ENCODE measurements at regions not wholly inside any gene's neighbourhood (a gene's known extent, or its start where the extent isn't known, plus 50 kb on each side); places are given as distances from the start of the nearest gene placed in this dataset.

DNA sequence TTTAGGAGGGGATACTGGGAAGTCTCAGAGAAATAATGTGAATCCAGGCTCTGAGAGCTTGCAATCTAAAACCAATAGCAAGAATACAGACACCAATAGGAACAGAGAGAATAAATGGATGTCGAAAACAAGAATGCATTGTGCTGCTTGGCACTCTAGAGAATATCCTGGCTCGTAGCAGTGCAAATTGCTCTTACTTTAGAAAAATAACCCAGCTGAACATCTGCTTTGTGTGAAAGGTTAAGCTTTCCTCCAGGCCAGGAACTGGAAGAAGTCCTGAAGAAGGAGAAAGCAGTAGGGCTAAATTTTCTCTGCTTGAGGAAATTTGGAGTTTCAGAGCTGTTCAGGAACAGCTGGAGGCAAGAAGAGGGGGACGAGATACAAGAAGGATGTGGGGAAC lies 382.3 kb downstream of the HHIPL2 start:
- DNase-seq = no peak

DNA sequence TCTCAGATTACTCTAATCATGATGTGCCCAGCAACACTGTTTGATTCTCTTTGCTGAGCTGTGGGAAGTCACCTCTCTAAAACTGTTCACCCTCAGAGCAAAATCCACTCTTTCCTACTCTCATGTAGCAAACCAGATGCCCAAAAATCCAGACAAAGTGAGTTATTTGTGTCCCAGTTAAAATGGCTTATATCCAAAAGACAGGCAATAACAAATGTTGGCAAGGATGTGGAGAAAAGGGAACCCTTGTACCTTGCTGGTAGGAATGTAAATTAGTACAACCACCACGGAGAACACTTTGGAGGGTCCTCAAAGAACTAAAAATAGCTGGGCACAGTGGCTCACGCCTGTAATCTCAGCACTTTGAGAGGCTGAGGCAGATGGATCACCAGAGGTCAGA lies 384.0 kb downstream of the HHIPL2 start:
- DNase-seq = no peak

- DNase-seq = no peak
These were observed 386.2 kb downstream of the HHIPL2 start for GRCh38 chr1:222161676-222162075.

DNA sequence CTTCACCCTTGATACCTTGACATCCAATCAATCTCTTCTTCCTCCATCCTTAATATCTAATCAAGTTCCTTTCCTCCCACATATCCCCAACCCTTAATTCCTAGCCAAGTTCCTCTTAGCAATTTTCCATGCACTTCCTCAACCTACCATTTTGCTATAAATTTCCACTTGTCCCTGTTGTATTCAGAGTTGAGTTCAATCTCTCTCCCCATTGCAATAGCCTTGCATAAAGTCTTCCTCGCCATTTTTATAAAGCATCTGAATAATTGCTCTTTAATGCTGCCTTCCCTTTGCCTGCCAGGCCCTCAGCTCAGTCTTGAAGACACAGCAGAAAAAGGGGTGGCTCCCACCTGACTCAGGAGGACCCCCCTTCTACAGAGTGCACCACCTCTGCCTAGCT lies 390.3 kb downstream of the HHIPL2 start:
- DNase-seq = no peak

DNA sequence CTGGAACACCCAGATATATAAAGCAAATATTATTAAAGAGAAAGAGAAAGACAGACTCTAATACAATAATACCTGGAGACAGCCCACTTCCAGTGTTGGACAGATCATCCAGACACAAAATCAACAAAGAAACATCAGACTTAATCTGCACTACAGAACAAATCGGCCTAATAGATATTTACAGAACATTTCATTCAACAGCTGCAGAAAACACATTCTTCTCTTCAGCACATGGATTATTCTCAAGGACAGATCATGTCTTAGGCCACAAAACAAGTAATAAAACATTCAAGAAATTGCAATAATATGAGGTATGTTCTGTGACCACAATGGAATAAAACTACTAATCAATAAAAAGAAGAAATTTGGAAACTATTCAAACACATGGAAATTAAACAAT lies 398.3 kb upstream of the DUSP10 start:
- DNase-seq = no peak

DNA sequence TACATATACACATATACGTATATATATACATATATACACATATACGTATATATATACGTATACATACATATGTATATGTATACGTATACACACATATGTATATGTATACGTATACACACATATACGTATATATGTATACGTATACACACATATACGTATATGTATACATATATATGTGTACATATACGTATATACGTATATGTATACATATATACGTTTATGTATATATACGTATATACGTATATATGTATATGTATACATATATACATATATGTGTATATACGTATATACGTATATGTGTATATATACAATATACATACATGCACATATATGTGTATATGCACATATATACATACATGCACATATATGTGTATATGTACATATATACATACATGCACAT lies 396.2 kb upstream of the DUSP10 start:
- no peak for DNase-seq

DNA sequence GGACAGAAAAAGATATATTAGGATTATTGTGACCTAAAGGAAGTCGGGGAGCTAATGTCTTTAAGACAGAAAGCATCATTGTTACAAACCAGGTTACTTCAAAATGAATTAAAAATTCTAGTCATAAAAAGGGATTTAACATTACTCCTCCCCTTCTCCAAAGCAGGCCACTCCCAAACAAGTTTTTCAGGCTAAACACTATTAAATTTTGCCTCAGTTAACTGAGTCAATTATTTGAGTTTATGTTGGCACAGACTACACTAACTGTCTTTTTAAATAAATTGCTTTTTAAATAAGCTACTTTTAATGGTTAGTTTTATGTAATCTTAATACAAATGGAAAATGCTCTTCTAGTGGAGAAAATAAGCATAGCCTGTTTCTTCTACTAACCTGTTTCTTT lies 395.0 kb upstream of the DUSP10 start:
- no peak for DNase-seq

GRCh38 chr1:222129041-222129440 lies 387.2 kb upstream of the DUSP10 start:
- DNase-seq = no peak

DNA sequence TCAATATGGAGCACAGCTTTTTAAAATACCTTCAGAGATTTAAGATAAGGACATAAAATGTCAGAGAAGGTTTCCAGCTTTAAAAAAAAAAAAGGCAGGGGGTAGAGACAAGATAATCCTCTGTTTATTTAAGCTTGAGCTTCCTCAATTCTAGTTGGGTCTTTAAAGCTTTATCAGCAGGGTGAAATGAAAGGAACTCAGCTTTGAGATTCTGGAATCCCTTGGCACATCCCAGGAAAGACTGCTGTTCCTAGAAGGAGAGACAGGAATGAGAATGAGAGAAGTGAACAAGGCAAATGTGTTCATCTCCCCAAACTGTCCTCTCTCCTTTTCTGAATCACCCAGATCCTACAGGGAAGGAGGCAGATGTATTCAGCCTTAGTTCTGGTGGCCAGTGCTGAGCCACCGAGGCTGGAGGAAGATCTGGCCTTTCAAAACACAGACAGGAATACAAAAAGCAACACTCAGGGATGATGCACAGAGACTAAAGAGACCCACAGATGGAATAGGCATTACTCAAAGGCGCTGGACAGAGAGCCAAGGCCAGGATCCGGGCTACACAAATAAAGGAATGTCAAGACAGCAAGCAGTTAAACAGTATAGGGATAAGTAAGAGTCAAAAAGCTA lies 385.8 kb upstream of the DUSP10 start:
- DNase-seq = no peak

DNA sequence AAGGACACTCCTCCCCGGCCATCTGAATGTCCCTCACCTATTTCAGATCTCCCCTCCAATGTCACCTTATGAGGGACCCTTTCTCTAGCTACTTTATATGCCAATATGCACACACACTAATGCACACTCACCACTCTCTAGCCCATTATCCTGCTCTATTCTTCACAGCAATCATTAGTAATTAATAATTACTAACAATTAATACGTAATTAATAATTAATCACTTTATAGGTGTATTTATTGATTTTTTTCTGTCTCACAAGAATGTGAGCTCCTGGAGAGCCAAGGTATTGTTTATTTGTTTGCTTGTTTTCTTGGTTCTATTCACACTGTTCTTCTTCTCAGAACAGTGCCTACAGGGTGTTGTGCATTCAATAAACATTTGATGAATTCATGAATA lies 385.2 kb upstream of the DUSP10 start:
- DNase-seq = no peak

DNA sequence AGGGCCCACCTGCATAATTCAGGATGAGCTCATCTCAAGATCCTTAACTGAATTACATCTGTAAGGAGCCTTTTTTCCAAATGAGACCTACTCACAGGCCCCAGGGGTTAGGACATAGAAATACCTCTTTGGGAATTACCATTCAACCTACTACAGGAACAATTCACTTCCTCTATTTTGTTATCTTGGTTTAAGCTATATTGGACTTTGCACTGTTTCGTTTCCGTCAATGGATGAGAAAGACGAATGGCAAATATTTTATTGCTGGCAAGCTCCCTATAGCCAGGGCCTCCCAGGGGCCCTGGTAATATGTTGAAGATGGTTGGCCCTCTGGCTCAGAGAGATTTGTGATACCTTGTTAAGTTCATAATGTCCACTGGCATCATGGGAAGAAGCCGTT lies 384.2 kb upstream of the DUSP10 start:
- DNase-seq = no peak

DNA sequence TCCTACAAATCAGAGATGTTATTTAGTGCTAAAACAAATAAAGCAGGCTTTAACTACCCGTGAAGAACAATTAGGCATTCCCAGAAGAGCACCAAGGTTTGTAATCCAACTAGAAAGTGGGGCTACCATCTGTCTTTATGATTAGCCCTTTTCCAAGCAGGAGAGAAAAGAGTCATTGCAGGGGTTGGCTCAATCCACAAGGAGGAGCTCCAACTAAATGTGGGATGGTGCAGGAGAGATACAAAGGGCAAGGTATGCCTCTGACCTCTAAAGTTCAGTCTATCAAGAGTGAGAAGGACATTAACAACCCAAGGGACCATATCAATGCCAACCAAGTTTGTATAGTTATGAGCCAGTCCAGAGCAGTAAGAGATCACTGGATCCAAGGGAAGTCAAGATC lies 382.7 kb upstream of the DUSP10 start:
- DNase-seq = no peak

- DNase-seq = no peak
These were observed 381.2 kb upstream of the DUSP10 start for GRCh38 chr1:222123111-222123510.

GRCh38 chr1:222117809-222118208 lies 375.9 kb upstream of the DUSP10 start:
- DNase-seq = no peak

DNA sequence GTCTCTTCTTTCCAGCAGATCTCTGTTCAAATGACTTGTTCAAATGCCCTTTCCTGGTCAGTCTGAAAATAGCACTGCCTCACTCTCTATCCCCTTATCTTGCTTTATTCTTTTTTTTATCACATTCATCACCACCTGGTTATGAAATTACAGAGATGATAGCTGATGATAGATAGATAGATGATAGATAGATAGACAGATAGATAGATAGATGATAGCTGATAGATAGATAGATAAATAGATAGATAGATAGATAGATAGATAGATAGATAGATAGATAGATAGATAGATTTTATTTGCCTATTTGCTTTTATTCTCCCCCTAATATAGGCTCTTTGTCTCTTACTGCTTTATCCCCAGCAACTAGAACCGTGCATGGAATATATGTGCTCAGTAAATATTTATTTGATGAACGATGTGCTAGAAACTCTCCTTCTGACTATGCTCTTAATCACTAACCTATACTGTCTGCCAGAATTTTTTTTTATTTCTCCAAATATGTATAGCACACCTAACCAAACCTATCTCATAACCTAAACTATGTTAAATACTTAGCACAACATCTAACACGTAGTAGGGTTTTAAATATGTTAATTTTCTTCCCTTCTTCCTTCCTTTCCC lies 372.8 kb upstream of the DUSP10 start:
- DNase-seq = no peak

DNA sequence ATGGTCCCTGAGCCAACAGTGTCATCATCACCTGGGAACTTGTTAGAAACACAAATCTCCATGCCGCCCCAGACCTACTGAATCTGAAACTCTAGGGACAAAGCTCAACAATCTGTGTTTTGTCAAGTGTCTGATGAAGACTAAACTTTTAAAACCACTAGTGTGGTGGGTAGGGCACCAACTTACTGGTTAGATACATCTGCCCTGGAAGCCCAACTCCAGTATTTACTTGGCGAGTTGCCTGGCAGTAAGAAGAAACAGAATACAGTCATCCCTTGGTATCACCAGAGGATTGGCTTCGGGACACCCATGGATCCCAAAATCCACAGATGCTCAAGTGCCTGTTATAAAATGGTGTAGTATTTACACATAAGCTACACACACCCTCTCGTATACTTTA lies 367.9 kb upstream of the DUSP10 start:
- DNase-seq = no peak

DNA sequence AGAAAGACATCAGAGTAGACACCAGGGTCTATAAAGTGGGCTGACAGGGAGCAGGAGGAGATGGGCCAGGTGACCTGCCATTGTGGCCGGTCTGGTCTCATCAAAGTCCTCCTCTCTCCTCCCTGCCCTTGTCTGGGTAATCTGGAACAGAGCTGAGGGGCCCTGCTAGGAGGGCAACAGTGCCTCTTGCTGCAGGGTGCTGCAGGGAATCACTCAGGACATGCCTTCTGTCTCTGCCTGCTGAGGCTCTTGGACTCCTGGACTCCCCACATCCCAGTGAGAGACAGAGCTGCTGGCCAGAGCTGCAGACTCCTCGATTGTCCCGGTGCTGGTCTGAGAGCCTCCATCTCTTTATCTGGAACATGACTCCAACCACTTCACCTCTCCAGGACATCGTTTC lies 366.1 kb upstream of the DUSP10 start:
- DNase-seq = no peak

DNA sequence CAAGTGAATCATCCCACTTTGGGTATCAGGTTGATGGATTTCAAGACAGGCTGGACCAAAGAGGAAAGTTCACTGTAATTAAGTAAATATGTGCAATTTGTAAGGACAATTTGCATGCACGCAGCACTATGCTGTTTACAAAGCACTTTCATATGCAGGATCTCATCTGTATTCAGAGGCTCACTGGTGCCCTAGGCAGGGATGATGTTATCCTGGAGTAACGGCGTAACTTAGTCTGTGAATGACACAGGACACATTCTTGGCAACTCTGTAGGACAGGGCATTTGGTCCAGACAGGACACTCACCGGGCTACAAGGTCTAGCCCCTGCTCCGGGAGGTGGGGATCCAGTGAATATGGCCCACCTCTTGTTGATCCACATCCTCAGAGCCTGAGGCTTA lies 365.4 kb upstream of the DUSP10 start:
- DNase-seq = no peak

GRCh38 chr1:222106377-222106776 lies 364.5 kb upstream of the DUSP10 start:
- no peak for DNase-seq

GRCh38 chr1:222105861-222106260 lies 364.0 kb upstream of the DUSP10 start:
- DNase-seq = no peak

GRCh38 chr1:222105393-222105737 lies 363.5 kb upstream of the DUSP10 start:
- DNase-seq = no peak

DNA sequence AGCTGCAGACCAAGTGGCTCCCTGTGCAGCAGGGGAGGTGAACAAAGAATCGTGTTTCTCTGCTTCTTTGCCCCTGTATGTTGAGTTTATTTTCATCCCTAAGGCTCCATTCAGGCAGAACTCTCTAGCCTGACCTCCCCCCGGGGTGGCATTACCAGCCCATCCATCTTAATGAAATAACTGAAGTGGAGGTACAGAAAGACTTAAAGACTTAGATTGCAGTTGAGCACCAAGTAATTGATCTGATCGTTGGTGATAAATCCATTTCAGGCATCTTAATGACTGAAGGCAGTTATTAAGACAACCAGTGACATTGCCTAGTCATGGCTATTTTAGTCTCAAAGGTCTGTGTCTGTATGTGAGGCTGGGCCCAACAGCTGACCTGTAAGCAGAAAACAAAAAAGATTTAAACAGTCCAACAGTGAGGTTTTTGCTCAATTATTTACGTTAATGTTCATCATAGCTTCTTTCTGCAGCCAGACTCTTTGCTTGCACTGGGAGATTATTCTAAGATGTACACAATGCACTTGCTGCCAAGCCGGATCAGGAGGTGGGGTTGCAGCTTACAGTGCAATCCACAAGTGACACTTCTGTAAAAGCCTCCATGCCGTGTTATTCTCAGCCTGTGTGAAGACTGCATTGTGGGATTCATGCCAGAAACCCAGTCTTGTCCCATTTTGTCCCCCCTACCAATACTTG lies 363.0 kb upstream of the DUSP10 start:
- no peak for DNase-seq

GRCh38 chr1:222104097-222104496 lies 362.2 kb upstream of the DUSP10 start:
- DNase-seq = no peak

GRCh38 chr1:222099746-222100145 lies 357.9 kb upstream of the DUSP10 start:
- no peak for DNase-seq

DNA sequence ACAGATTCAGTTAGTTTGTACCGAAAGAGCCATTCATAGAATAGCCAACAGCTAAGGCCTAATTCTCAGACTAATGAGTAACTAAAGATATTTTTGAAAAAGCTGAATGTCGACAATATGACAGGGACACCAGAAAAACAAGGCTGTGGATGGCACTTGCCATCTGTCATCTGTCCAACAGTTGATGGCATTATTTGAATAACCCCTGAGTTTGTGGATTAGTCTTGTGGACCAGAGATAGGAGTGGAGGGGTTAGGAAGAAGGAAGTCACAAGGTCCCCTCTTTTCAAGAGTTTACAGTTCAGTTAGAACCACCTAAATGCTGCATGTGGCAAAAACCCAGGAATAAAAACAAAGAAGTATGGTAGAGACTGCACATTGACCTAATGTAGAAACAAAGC lies 356.5 kb upstream of the DUSP10 start:
- DNase-seq = no peak

Measured in suppressor macrophage treated with lipopolysaccharide for 1 hour (primary cell).